Hematopoietic multipotent progenitor cell (in vitro differentiated cells): ENCODE measurements at regions not wholly inside any gene's neighbourhood (a gene's known extent, or its start where the extent isn't known, plus 50 kb on each side); places are given as distances from the start of the nearest gene placed in this dataset.
A peak's percentile ranks its signal among the peaks of the same experiment; 100 is the strongest.
"Not testable (repeated sequence)": the region's sequence is repeated elsewhere in the genome, so short reads cannot be mapped to it uniquely, and the experiment has no call there.

Experiments
- DNase-seq, 3 donors: peaks; one replicate each; pipeline ENCODE4 v3.0.0-alpha.2; 2011 to 2015; ENCODE audit warnings: low read depth in 2 of 3, low spot score in 2 of 3

DNA sequence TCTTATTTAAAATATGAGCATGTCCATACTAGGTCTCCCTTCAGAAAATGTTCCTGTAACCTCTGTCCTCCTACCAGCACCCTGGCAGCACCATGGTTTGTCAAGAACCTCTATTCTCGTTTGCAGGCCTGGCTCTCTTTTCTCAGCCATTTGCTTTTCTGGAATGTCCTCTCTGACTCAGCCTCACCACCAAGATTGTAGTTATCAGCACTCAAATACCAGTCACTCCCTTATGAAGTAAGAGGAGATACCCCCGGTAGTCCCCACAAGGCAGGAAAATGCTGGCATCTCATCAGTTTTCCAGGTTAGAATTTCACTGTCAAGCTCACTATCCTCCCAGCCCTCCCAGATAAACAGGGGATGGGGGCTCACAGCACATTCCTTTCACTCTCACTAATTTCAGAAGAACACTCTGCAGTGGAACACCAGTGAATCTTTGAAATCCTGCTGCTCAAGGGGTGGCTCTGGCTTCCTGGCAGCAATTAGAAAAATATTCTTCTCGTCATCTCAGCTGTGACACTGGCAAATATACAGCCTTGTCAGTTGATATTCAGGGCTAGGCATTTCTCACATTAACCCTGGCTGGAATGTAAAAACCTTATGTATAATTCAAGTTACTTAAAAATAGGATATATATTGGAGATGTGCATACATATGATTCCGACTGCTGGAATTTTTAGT is 129.2 kb downstream of the TBX18 start:
- DNase-seq = no peak

DNA sequence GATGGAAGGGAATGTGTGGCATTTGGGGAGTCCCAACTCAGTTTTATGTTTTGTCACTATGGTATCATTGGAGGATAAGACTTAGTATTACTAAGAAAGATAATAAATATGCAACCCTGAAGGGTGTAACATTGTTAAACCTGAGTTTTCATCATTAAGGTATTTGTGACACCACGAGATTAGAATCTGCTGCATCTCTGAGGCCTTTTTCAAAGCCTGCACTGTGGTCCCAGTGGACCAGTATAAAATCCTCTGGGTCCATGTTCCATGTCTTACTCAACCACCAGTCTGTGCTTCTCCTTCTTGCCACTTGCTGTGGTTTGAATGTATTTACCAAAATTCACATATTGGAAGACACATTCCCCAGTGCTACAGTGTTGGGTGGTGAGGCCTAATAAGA is 130.6 kb downstream of the TBX18 start:
- DNase-seq = no peak

DNA sequence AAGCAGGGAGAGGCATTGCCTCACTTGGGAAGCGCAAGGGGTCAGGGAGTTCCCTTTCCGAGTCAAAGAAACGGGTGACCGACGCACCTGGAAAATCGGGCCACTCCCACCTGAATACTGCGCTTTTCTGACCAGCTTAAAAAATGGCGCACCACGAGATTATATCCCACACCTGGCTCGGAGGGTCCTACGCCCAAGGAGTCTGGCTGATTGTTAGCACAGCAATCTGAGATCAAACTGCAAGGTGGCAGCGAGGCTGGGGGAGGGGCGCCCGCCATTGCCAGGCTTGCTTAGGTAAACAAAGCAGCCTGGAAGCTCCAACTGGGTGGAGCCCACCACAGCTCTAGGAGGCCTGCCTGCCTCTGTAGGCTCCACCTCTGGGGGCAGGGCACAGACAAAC is 137.9 kb downstream of the TBX18 start:
- DNase-seq = not testable (repeated sequence)

DNA sequence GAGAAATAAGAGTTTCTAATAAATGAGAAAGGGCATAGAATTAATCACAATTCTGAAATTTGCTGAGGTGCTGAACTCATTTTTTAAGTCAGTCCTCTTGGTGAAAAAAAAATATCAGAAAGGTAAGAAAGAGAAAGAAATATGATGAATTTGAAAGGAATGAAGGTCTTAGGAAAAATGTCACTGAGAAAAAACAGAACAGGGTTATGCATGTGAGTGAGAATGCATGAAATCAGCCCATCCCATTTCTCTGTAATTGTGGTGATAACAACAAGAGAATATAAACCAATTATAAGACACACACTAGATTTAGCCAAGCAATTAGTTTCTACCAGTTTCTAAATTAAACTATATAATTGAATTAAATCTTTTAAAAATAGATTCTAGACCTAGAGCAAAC is 138.9 kb downstream of the TBX18 start:
- no peak for DNase-seq

DNA sequence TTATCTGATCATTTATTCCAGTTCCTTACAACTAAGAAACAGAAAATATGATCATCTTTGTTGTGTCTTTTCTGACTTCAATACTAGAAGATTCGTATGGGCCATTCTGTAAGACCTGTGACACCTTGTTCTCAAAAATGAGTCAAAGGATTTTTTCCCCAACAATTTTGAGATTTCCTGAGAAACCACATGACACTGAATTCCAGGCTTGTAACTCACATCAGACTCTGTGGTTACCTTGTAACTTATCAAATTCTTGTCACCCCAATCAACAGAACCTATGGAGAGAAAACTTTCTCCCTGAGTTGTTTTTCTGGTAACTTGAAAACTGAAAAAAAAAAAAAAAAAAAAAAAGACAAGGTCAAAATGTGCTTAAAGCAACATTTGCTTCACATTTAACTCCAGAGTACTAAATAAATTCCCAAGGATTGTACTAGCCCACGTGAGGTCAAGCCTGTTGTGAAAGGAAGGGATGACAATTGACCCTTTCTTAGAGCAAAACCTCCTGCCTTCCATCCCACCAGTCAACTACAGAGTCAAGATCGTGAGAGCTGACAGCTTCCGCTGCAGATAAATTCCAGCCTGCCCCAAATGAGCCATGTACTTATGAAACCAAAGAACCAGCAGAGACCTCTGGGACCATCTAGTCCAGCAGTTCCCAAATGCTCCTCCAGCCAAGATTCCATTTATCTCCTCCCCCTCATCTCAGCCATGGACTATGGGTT is 140.3 kb downstream of the TBX18 start:
- no peak for DNase-seq

DNA sequence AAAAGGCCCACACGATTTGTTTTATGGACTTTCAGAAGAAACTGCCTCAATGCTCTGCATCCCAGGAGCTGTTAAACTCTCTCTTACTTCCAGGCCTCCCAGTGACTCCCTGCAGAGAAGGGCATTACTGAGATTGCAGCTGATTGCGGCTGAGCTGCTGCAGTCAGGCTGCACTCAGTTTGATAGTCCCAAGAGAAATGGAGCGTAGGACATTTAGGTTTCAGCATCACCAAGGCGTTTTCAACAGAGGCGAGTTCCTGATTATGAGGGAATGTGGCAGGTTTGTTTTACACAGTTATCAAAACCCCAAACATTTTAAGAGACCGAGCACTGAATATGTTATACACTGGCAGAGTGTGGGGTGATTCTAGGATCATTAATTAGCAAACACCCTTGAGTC is 145.6 kb downstream of the TBX18 start:
- DNase-seq = no peak

DNA sequence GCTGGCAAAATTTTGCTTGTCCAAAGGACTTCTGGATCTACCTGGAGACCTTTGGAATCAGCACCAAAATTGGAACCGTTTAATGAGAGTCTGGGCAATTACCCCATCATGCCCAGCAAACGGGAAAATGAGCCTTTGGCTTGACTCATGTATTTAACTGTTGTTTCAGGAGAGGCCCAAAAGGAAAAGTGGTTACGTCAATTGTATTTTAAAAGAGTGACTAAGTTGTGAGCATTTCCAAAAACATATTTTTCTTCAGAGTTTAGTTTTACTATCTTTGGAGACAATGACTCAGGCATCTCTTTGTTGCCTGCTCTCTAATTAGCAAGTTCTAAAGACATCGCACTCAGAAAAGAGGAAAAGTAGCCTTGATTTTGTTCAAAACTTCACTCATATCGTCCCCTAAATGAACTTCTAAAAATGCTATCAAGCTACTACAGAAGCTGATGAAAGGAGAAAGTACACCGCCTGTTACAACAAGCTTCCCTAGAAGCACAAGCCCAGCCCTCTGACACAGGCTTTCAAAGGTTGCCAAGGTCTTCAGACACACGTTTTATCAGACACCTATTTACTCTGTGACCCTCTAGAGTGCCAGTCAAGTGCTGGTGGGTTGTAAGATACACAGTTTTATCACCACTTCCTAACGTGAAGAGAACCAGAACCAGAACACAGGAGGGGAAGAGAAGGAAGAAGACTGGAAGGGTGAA is 146.2 kb downstream of the TBX18 start:
- DNase-seq = no peak

DNA sequence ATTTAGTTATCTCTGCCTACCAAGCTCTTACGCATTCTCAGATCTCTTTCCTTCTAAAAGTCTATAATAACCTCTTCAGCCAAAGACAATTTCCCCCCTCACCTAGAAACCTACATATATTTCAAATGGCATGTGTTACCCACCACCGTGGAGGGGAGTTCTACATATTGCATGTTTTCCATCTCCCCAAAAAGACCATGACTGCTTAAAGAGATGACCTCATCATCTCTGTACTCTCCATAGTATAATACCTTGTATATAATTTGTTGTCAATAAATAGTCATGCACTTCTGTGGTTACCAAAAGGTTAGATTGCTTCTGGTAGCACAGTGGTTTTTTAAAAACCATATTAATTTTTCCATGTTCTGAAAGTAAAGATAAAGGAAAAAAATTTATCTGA is 148.4 kb downstream of the TBX18 start:
- no peak for DNase-seq

DNA sequence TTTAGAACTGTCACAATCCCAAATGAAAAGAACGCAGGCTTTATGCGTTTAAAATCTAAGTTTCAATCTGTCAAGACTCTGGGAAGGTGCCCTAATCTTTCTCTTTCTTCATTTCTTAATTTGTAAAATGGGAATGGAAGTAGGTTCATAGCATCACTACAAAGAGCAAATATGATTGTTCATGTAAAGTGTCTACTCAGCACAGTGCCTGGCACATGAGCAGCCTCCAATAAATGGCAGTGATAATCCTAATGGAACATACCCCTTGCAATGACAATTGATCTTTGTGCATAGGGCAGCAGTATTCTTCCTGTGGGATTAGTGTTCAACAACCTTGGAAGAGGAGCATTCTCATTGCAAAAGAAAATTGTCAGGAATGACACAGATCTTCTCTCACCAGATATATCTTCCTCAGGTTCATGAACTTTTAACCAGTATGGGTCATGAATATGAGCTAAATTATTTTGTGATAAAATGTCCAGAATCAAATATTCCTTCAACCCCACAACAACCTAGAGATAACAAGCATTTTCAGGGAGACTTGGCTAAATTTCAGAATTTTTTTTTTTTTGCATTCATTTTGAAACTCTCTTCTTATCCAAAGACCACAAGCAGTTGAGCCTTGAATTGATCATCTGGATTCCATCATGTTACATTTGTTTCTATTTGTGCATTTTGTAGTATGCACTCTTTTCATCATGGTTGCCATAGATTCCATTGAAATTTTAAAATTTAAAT is 149.1 kb downstream of the TBX18 start:
- DNase-seq = no peak

DNA sequence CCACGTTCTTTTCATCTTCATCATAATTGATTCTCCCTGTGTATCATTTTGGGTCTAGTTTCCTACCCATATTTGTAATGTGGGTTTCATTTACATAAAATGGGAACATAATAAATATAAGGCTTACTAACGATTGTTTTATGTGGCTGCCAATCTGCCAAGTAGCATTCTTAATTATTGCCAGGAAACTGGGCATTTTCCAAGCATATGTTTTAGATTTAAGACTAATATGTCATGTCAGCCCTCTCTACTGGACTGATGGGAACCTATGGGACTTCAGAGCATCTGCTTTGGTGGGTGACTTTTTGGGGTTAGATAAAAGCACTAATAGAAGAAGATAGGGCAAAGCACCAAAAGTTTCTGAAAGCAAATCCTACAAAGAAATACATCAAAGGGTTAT is 157.5 kb downstream of the TBX18 start:
- DNase-seq = no peak

DNA sequence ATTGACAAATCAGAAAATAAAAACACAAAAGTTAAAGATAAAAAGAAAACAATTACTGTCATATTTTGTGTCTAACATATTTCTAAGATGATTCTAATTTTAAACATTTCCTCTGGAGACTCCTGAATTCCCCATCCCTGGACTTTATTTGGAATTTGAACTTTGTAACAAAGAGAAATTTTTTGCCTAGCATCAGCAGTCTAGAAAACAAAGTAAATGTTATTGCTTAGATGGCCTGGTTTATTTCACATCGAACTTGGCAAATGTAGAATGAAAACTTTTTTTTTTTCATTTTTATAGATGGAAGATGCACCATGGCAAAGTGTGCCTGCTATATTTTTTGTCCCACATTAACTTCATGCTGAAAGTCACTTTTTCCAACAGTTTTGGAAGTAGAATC is 159.1 kb downstream of the TBX18 start:
- DNase-seq = no peak

DNA sequence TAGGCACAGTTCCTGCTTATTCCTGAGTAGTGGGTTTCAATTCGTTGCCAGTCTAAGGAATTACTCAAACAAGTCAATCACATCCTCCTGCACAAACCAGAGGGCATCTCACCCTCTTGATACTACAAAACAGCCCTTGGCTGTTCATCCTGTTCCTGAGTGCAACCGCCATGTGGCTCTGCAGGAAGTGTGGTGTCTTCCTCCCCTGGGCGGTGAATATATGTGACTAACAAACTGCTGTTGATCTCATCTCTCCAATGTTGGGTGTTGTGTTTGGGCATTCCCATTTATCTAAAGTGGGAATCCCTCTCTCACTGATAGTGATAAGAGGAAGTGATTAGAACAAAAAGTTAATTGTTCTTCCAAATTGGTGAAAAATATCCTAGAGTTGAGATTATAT is 163.0 kb downstream of the TBX18 start:
- DNase-seq = no peak

DNA sequence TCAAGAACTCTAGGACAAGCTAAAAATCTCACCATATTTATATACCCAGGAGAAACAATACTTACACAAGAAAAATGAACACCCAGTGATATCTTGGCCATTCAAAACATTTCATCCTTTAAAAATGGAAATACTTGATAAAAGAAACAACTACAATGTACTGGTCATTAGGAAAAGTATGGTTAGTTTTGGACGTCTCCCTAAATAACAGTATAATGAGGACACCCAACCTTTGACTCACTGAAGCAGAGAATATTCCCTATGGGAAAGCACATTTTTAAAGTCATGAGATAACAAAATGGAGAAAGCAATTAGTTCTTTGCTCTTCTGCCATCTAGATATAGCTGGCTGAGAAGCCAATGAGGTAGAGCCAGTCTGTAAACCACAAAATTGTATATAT is 164.4 kb downstream of the TBX18 start:
- DNase-seq = no peak

DNA sequence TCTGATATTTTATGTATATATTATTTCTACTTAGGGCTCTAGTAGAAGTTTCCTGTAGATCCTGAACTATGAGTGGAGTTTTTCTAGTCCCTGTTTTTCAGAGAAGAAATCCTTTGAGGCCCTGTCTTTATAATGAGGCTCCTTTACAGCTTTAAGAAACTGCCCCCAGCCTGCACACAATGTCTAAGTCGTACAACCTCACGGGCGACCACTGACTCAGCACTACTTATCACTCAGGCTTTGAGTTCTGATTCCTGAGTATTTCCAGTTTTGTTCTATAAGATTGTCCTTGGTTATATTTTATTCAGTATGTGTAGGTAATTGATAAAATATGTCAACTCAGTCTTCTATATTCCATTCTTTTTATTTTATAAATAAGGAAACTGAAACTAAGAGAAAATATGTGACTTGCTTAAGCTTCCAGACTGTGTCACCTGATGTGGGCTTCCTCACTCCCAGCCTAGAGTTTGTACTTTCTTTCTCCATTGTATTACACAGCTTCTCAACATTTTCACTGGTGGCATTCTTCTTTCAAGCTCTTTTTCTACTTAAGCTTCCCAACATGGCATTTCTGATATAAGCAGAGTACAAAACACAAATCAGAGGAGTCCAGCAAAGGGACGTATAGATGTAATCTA is 167.0 kb downstream of the TBX18 start:
- no peak for DNase-seq

DNA sequence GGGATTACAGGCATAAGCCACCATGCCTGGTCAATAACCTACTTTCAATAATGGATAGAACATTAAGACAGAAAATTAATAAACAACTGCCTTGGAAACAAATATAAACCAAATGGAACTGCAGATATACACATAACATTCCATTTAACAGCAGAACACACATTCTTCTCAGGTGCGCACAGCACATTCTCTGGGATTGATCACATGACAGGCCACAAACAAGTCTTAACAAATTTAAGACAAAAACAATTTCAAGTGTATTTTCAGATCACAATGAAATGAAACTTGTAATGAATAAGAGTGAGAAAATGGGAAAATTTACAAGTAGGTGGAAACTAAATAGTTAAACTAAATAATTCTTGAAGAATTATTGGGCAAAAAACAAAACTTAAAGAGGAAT is 167.9 kb downstream of the TBX18 start:
- DNase-seq = no peak

DNA sequence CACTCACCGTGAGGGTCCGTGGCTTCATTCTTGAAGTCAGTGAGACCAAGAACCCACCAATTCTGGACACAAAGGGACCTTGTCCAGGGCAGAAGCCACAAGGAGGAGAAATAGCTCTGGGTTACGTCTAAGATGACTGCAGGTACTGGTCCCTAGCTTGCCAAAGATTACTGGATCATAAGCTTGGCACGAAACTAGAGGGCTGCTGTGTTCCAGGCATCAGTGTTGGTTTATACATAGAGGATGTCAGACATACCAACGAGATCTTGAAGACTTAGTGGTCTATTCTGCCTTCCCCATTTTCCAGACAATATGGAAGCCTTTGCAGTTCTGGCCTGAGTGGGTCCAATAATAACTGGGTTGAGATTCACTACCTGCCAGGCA is 175.7 kb downstream of the TBX18 start:
- peak in 2 of 3 donors; percentile 22 to 33 for DNase-seq

DNA sequence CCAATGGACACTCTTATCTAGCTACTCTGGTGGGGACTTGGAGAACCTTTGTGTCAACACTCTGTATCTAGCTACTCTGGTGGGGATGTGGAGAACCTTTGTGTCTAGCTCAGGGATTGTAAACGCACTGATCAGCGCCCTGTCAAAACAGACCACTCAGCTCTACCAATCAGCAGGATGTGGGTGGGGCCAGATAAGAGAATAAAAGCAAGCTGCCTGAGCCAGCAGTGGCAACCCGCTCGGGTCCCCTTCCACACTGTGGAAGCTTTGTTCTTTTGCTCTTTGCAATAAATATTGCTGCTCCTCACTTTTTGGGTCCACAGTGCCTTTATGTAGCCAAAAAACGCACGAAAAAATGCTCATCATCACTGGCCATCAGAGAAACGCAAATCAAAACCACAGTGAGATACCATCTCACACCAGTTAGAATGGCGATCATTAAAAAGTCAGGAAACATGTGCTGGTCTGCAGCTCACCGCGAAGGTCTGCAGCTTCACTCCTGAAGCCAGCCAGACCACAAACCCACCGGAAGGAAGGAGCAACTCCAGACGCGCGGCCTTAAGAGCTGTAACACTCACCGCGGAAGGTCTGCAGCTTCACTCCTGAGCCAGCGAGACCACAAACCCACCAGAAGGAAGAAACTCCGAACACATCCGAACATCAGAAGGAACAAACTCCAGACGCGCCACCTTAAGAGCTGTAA is 176.3 kb downstream of the TBX18 start:
- DNase-seq = peak in 2 of 3 donors; percentile 78 to 94

DNA sequence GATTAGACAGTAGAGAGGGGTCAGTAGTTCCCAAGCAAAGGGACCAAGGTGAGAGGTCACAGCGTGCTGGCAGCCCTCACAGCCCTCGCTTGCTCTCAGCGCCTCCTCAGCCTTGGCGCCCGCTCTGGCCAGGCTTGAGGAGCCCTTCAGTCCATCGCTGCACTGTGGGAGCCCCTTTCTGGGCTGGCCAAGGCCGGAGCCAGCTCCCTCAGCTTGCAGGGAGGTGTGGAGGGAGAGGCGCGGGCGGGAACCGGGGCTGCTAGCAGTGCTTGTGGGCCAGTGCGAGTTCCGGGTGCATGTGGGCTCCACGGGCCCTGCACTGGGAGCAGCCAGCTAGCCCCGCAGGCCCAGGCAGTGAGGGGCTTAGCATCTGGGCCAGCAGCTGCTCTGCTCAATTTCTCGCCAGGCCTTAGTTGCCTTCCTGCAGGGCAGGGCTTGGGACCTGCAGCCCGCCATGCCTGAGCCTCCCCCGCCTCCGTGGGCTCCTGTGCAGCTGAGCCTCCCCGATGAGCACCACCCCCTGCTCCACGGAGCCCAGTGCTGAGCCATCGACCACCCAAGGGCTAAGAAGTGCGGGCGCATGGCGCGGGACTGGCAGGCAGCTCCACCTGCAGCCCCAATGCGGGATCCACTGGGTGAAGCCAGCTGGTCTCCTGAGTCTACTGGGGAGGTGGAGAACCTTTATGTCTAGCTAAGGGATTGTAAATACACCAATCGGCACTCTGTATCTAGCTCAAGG is 177.0 kb downstream of the TBX18 start:
- not testable (repeated sequence) for DNase-seq

DNA sequence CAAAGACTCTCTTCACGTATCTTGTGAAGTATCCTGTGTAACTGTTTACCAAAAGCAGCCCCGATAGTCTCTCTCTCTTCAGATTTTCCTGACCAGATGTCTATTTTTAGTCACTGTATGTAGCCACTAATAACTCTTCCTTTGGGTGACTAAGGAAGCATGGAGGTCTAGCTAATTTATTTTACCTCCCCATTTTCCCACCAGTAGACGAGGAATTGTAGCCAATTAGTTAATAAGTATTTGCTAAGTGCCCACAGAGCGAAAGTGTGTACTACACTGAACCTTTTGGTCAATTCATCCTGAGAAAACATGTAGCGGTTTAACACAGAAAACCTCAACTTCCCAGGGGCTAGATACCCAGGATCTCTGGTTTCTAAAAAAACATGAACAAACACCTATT is 180.6 kb downstream of the TBX18 start:
- no peak for DNase-seq

DNA sequence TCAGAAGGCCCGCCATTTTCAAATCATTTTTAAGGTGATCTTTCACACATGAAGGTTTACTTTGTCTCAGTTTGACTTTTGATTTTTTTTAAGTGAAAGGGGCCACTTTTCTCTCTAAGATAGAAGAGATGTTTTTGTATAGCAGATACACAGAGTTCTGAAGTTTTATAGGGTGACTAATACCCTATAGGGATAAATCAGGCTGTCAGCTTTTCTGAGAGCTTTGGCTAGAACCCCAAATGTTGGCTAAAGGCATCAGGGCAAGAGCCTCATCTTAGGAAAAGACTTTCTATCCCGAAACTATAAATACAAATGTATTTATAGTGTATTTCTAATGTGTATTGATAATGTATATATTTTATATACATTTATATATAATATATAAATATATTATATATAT is 181.4 kb downstream of the TBX18 start:
- DNase-seq = no peak
